ENCODE measurements at regions not wholly inside any gene's neighbourhood (a gene's known extent, or its start where the extent isn't known, plus 50 kb on each side); places are given as distances from the start of the nearest gene placed in this dataset.
"Not testable (repeated sequence)": the region's sequence is repeated elsewhere in the genome, so short reads cannot be mapped to it uniquely, and the experiment has no call there.

GRCh38 chr13:76600081-76600480, 286.1 kb downstream of the KCTD12 start:
- DNase-seq, result no peak

- no peak for DNase-seq
Observed at GRCh38 chr13:76597868-76598267, 288.3 kb downstream of the KCTD12 start.

- no peak for DNase-seq
Observed at GRCh38 chr13:76596216-76596615, 290.0 kb downstream of the KCTD12 start.

- DNase-seq, result no peak
Observed at GRCh38 chr13:76594435-76594834, 291.8 kb downstream of the KCTD12 start.

GRCh38 chr13:76586842-76587241, 299.4 kb downstream of the KCTD12 start:
- DNase-seq, result no peak

GRCh38 chr13:76579701-76580100, 306.5 kb downstream of the KCTD12 start:
- no peak for DNase-seq

- DNase-seq, result not testable (repeated sequence)
Observed at GRCh38 chr13:76575634-76576033, 310.6 kb downstream of the KCTD12 start.

- DNase-seq, result no peak
Observed at GRCh38 chr13:76570510-76570971, 315.7 kb downstream of the KCTD12 start.

GRCh38 chr13:76556627-76557026, 329.6 kb downstream of the KCTD12 start:
- DNase-seq, result no peak

- no peak for DNase-seq
Observed at GRCh38 chr13:76552807-76553206, 333.4 kb downstream of the KCTD12 start.

GRCh38 chr13:76552041-76552772, 334.0 kb downstream of the KCTD12 start:
- no peak for DNase-seq

GRCh38 chr13:76542176-76542575, 344.0 kb downstream of the KCTD12 start:
- DNase-seq, result no peak

GRCh38 chr13:76538004-76538403, 348.2 kb downstream of the KCTD12 start:
- DNase-seq, result no peak

- no peak for DNase-seq
Observed at GRCh38 chr13:76533251-76533650, 353.0 kb downstream of the KCTD12 start.

- DNase-seq, result no peak
Observed at GRCh38 chr13:76527041-76527440, 359.2 kb downstream of the KCTD12 start.

GRCh38 chr13:76523740-76524340, 362.4 kb downstream of the KCTD12 start:
- DNase-seq, result no peak

GRCh38 chr13:76522083-76522755, 364.0 kb downstream of the KCTD12 start:
- no peak for DNase-seq

GRCh38 chr13:76519685-76520084, 366.5 kb downstream of the KCTD12 start:
- no peak for DNase-seq

- no peak for DNase-seq
Observed at GRCh38 chr13:76516586-76516985, 369.6 kb downstream of the KCTD12 start.

- DNase-seq, result no peak
Observed at GRCh38 chr13:76516013-76516412, 370.2 kb downstream of the KCTD12 start.

GRCh38 chr13:76512721-76513145, 373.5 kb downstream of the KCTD12 start:
- DNase-seq, result no peak

GRCh38 chr13:76505437-76505836, 380.8 kb downstream of the KCTD12 start:
- no peak for DNase-seq

GRCh38 chr13:76503766-76504165, 382.4 kb downstream of the KCTD12 start:
- no peak for DNase-seq

GRCh38 chr13:76503291-76503690, 382.9 kb downstream of the KCTD12 start:
- no peak for DNase-seq
